Peyer's patch (tissue), 4 donors: ENCODE measurements at regions not wholly inside any gene's neighbourhood (a gene's known extent, or its start where the extent isn't known, plus 50 kb on each side); places are given as distances from the start of the nearest gene placed in this dataset.

Source experiments
- POLR2A ChIP-seq, 2 donors: fragments of 450-650 bp; IDR thresholded peaks; one replicate each; pipeline ENCODE4 v1.5.1; 2017; ENCODE audit warnings: antibody characterized with exemption in 2 of 2, mild to moderate bottlenecking in 2 of 2, moderate library complexity in 2 of 2
- TF ChIP-seq, protein P1 (sequence below), 6 experiments: fragments of 450-650 bp in 4 of 6; fragments of 200-600 bp in 2 of 6; sonication (generic) in 1 of 6; IDR thresholded peaks; one replicate each; pipeline ENCODE4 v1.5.1; 2017 to 2019; ENCODE audit warnings: antibody characterized with exemption in 6 of 6, mild to moderate bottlenecking in 3 of 6, moderate library complexity in 1 of 6

DNA sequence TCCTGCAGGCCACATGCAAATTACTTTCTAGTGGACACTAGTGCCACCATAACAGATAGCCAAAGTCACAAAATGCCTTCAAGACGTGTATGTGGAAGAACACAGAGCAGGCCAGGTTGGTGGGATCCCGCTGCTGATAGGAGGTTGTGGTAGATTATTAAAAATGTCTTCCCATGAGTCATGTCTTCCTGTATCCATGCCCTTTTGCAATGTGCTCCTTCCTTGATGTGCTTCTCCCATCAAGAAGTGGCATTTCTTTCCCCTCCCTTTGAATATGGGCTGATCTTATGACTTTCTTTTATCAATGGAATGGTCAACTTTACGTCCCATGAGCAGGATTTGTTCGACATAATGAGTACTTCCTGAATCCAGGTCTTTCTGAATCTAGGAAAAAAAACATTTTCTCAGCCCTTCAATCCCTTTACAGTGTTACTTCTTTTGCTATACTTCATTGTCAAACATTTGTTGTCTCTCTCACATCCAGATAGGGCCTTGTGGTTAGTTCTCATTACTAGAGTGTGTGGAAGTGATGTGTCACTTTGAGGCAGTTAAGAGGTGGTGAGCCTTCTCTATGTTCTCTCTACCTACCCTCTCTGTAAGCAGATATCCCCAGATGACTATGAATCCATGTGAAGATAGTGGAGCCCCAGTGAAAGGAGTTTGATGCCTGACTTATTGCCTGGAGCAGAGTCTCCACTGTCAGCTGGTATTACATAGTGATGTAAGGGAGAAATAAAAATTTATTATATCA, 519.2 kb upstream of the DIPK2B start:
- TF ChIP-seq, protein P1, sequence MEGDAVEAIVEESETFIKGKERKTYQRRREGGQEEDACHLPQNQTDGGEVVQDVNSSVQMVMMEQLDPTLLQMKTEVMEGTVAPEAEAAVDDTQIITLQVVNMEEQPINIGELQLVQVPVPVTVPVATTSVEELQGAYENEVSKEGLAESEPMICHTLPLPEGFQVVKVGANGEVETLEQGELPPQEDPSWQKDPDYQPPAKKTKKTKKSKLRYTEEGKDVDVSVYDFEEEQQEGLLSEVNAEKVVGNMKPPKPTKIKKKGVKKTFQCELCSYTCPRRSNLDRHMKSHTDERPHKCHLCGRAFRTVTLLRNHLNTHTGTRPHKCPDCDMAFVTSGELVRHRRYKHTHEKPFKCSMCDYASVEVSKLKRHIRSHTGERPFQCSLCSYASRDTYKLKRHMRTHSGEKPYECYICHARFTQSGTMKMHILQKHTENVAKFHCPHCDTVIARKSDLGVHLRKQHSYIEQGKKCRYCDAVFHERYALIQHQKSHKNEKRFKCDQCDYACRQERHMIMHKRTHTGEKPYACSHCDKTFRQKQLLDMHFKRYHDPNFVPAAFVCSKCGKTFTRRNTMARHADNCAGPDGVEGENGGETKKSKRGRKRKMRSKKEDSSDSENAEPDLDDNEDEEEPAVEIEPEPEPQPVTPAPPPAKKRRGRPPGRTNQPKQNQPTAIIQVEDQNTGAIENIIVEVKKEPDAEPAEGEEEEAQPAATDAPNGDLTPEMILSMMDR (IDR thresholded peaks at IDR 0.05) = no peak
- no peak for TF ChIP-seq POLR2A (IDR thresholded peaks at IDR 0.05)
